ENCODE measurements at regions not wholly inside any gene's neighbourhood (a gene's known extent, or its start where the extent isn't known, plus 50 kb on each side); places are given as distances from the start of the nearest gene placed in this dataset.
"Not testable (repeated sequence)": the region's sequence is repeated elsewhere in the genome, so short reads cannot be mapped to it uniquely, and the experiment has no call there.

DNA sequence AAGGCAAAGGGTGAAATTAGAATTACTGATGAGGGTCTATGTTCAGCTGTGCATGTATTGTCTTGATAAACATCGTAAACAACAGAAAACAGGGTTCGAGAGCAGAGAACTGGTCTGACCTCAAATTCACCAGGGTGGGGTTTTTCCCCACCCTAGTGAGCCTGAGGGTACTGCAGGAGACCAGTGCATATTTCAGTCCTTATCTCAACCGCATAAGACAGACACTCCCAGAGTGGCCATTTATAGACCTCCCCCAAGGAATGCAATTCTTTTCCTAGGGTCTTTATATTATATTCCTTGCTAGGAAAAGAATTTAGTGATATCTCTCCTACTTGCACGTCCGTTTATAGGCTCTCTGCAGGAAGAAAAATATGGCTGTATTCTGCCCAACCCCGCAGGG is 257.0 kb upstream of the OSR1 start:
- TF ChIP-seq, protein P1, sequence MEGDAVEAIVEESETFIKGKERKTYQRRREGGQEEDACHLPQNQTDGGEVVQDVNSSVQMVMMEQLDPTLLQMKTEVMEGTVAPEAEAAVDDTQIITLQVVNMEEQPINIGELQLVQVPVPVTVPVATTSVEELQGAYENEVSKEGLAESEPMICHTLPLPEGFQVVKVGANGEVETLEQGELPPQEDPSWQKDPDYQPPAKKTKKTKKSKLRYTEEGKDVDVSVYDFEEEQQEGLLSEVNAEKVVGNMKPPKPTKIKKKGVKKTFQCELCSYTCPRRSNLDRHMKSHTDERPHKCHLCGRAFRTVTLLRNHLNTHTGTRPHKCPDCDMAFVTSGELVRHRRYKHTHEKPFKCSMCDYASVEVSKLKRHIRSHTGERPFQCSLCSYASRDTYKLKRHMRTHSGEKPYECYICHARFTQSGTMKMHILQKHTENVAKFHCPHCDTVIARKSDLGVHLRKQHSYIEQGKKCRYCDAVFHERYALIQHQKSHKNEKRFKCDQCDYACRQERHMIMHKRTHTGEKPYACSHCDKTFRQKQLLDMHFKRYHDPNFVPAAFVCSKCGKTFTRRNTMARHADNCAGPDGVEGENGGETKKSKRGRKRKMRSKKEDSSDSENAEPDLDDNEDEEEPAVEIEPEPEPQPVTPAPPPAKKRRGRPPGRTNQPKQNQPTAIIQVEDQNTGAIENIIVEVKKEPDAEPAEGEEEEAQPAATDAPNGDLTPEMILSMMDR (IDR thresholded peaks at IDR 0.05; ENCODE audit: low read length): not testable (repeated sequence)
- not testable (repeated sequence) for TF ChIP-seq EZH2 (IDR thresholded peaks at IDR 0.05; ENCODE audit: borderline replicate concordance, low read length)

Measured in OCI-LY1 (cell line).